ENCODE measurements at regions not wholly inside any gene's neighbourhood (a gene's known extent, or its start where the extent isn't known, plus 50 kb on each side); places are given as distances from the start of the nearest gene placed in this dataset.

DNA sequence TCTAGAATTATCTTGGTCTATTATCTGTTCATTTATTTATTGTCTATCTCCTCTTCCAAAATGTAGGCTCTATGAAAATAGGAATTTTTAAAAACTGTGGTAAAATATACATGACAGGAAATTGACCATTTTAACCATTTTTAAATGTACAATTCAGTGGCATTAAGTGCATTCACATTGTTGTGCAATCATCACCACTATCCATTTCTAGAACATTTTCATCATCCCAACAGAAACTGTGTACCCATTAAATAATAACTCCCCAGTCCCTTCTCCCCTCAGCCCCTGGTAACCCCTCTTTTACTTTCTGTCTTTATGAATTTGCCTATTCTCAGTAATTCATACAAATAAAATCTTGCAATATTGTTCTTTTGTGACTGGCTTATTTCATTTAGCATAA lies 71.1 kb upstream of the LCLAT1 start:
- TF ChIP-seq, protein P1, sequence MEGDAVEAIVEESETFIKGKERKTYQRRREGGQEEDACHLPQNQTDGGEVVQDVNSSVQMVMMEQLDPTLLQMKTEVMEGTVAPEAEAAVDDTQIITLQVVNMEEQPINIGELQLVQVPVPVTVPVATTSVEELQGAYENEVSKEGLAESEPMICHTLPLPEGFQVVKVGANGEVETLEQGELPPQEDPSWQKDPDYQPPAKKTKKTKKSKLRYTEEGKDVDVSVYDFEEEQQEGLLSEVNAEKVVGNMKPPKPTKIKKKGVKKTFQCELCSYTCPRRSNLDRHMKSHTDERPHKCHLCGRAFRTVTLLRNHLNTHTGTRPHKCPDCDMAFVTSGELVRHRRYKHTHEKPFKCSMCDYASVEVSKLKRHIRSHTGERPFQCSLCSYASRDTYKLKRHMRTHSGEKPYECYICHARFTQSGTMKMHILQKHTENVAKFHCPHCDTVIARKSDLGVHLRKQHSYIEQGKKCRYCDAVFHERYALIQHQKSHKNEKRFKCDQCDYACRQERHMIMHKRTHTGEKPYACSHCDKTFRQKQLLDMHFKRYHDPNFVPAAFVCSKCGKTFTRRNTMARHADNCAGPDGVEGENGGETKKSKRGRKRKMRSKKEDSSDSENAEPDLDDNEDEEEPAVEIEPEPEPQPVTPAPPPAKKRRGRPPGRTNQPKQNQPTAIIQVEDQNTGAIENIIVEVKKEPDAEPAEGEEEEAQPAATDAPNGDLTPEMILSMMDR (IDR thresholded peaks at IDR 0.05) = no peak
- TF ChIP-seq EP300 (IDR thresholded peaks at IDR 0.05) (no peak), POLR2AphosphoS5 (IDR thresholded peaks at IDR 0.05) (no peak)
